ENCODE measurements at regions not wholly inside any gene's neighbourhood (a gene's known extent, or its start where the extent isn't known, plus 50 kb on each side); places are given as distances from the start of the nearest gene placed in this dataset.

GRCh38 chr1:79714664-79715063 lies 708.1 kb upstream of the ADGRL4 start:
- no peak for TF ChIP-seq CTCF (IDR thresholded peaks at IDR 0.05)
- no peak for TF ChIP-seq REST (IDR thresholded peaks at IDR 0.05; ENCODE audit: insufficient read depth in 1 of 2, low read depth in 2 of 2, low read length in 1 of 2)
- no peak for TF ChIP-seq POLR2AphosphoS5 (IDR thresholded peaks at IDR 0.05; ENCODE audit: low read depth, low read length)
- no peak for TF ChIP-seq SIN3A (IDR thresholded peaks at IDR 0.05; ENCODE audit: borderline replicate concordance, insufficient read depth, low read depth, low read length)

All from Panc1 (cell line).